GM21825 (cell line): ENCODE measurements at regions not wholly inside any gene's neighbourhood (a gene's known extent, or its start where the extent isn't known, plus 50 kb on each side); places are given as distances from the start of the nearest gene placed in this dataset.

ENCODE experiments used
- ATAC-seq: cut with Tn5 transposase; IDR thresholded peaks from one replicate; pipeline ENCODE4 v1.9.1; 2021; ENCODE audit warnings: mild to moderate bottlenecking, moderate library complexity; ENCODE audit not compliant: unreplicated experiment

DNA sequence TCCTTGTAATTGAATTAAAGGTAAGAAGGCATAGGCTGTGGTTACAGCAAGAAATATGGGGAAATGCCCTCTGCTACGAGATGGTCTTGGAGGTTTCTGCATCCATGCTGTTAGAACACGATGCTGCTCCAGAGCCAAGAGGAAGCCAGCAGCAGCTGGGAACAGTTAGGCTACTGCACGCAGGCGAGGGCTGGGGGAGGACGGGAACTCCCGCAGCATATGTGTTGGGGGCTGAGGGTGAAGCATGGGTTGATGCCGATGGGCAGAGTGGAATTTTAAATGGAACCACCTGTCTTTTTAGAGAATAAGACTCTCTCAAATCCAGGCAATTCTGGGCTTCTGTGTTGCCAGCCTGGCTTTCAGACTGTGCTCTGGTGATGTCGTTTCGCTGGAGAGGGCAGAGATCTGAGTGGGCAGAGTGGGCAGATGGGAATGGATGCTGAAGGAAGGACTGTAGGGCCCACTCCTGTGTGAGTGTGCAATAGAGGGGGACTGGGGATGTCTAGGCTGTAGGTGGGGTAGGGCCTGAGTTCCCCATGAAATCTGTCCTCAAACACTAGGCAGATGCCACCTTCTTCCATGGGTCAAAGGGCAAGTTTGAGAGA lies 417.0 kb upstream of the TPM1 start:
- no peak for ATAC-seq

DNA sequence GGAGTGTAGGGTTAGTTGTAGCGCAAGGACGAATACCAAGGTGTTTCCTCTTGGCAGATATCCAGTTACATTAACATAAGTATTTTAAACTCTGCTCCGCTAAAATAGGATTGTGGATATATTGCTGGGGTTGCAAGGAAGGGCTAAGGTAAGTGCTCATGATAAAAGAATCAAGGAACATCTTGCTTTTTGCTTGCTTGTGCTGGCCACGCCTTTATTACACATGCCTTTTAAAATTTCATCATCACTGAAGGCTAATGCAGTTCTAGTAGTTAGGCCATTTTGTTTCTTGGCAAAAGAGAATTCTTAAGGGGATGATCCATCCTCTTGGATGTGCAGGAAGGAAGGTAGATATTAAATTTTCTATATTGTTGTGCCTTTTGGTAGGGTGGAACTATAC lies 415.6 kb upstream of the TPM1 start:
- no peak for ATAC-seq

- ATAC-seq, result no peak
These were observed 411.3 kb upstream of the TPM1 start for GRCh38 chr15:62631076-62631724.

- ATAC-seq, result no peak
These were observed 405.5 kb upstream of the TPM1 start for GRCh38 chr15:62636823-62637573.

DNA sequence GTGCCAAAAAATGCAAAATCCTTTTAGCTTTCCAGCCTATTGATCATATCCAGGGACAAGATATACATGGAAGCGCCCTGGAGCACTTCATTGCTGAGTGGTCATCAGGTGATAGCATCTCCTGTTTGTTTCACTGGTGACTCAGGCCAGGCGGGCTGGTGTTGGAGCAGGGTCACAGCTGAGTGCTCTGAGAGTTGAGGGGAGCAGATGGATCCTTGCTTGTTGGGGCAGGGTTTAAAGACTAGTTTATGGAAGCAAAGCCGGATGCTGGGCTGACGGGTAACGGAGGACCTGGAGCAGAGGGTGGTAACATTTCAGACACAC lies 405.0 kb upstream of the TPM1 start:
- no peak for ATAC-seq

DNA sequence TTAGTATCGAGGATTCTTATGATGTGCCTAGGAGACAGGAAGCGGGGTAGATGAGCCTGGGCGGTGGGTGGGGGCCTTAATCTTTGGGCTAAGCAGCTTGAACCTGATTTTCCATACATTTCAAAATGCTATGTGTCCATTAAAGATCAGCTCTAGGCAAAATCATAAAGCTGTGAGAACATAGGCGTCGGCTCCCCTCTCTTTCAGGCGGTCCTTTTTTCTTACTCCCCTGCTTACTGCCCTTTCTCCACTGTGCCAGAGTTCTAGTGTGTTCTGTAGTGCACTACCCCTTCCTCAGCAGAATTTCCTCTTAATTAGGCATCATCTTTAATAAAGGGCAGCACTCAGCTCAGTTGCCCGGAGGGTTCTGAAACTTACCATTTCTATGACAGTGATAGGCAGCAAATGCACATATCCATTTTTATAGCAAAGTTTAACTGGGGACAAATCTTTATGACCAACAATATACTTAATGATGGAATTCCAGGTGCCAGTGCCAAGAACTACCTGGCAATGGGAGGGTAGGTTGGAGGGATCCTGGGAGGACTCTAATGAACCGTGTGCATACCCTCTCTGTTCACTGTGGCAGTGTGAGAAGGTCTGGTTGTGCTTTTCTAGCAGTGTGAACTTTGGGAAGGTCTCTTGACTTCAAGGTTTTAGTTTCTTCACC lies 404.5 kb upstream of the TPM1 start:
- ATAC-seq, result no peak

DNA sequence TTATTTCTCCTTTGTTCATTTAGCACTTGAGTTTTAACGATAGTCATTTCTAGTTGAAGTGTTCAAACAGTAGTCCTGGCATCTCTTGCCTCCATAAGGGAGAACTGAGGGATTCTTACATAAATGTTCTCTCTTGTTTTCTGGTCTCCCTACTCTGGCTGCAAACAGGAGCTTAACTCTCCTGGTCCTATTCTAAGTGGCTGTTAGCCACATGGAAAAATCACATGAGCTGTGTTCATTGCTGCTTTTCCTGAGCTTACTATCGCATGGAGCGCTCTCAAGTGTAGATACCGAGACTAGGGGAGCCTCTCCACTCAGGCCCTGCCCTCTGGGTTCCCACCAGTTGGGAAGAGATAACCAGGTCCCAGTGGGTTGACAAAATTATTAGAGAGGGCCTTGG lies 403.1 kb upstream of the TPM1 start:
- ATAC-seq, result no peak

DNA sequence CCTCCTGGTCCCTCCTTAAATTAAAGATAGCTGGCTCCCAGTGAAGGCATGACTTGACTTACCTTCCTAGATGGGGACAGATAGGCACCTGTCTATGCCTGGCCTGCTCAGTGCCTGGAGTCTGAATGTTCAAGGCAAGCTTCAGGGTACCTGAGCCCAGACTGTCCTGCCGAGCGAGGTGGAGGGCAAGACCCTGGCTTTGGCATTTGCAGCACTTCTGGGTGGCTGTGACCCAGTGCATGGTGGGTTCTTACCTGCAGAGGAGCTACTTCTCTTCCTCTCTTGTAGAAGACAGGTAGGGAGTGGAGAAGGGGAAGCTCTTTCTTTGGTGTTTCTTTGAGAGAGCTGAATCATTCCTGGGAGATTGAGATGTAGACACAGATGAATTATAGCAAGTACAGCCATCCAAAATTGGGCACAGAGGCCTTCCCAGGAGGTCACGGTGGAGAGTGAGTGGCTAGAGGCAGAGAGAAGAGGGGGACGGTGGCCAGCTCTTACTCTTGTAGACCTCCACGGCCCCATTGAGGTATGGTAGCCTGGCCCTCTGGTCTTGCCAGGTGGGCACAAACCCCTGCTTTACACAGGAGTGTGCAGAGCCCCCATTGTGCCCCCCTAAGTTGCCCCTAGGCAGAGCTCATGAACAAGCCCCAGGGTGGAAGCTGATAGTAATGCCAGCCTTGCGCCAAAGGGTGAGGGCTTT lies 402.5 kb upstream of the TPM1 start:
- no peak for ATAC-seq

DNA sequence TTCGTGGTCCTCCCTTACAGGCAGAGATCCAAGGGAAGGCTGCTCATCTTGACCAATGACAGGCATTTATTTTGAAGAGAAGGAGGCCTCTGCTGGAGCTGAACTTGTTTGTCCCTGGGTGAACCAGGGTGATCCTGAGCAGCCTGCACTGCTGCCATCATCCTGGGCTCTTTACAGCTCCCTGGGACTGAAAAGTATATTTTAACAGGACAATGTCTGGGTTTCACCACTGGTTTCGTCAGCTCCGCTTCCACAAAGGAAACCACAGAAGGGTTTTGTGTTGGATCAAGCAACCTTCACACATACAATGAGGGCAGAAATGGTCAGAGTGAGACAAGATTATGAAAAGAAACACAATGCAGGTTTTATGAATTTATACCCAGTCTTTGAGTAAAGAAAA lies 400.7 kb upstream of the TPM1 start:
- no peak for ATAC-seq

DNA sequence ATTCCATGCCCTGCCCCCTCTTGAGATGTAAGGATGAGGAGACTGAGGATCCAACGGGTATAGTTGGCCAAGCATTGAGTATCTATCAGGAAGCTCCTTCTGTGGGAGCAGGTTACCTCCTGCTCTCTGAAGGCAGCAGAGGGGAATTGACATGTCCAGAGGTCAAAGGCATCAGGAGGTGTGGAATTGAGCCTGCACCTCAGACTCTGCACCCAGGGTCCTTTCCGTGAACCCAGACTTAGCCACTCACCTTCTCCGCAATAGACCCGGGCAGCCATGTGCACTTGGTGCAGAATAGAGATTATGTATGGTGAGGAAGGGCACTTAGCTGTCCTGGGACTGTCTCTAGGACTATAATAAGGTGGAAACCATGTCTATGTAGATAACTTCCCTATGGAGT lies 399.0 kb upstream of the TPM1 start:
- no peak for ATAC-seq

DNA sequence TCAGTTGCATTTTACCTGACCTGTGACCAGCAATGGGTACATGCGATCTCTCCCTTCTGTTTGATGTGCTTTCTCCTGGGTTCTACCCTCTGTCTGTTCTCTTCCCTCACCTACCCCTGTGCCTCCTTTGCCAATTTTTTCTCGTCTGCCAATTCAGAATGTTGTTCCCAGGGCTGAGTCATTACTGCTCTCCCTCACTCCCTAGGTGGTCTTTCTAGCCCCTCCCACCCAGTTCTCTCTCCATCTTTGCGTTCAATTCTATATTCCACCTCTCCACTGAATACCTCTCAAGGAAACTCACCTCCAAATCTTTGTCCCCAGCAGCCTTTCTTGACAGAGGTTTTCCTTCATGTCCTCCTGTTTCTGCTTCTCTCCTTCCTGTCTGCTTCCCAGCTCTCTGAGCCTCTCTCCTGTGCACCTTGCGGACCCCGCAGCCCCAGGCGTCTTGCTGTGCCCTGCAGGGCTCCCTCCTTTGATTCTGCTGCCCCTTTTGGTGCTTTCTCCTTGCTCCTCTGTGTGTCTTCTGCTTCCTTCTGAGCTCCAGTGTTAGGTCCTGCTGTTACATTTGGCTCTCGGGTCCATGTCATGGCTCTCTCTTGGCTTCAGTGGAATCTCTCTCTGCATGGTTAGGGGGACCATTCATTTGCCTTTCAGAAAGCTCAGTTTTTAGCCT lies 398.2 kb upstream of the TPM1 start:
- ATAC-seq, result no peak

DNA sequence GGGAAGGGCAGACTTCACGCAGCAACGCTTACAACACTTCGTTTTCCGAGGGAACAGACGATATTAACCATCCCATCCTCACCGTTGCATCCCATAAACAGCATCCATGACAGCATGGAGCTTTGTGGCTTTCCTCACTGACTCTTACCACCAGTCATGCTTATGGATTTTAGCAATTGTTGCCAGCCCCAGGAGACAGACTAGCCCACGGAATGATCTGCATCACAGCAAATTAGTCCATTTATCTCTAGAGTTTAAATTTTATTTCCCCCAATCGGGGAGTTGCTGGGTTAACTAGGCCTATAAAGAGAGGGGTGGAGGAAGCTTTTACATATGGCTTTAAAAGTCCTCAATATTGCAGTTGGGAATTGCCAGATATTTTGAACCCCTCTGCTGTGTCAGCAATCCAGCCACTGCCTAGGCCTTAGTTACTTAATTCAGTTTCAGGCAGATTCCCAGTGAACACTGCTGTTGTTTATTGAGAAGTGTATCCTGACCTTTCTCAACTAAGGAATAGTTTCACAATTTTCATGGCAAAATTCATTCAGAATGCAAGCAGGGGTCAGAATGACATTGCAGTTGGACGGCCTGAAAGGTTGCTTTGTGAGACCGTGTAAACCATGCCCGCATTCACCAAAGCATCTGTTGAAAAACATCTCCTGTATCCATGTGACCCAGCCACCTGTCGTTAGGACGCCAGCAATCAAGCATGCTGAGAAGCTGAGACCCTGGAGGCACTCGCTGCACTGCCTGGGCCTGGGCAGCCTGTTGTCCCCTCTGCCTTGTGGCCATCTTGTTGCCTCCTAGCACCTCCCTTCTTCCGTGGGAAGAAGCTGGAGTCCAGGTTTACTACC lies 397.4 kb upstream of the TPM1 start:
- no peak for ATAC-seq

- no peak for ATAC-seq
These were observed 395.2 kb upstream of the TPM1 start for GRCh38 chr15:62647202-62647842.

GRCh38 chr15:62647843-62648505 lies 394.6 kb upstream of the TPM1 start:
- ATAC-seq, result no peak

DNA sequence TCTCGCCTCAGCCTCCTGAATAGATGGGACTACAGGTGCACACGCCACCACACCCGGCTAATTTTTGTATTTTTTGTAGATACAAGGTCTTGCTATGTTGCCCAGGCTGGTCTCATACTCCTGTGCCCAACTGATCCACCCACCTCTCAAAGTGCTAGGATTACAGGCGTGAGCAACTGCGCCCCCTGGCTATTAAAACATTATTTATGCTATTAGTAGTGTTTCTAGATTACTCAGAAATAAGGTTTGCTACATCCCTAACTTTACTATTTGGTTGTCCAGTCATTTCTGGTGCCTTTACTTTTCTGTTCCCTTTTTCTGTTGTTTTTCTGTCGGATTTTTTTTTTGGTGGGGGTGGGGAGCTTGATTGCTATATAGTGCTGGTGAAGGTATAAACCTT lies 393.6 kb upstream of the TPM1 start:
- no peak for ATAC-seq

- peak; percentile 89 for ATAC-seq
These were observed 392.6 kb upstream of the TPM1 start for GRCh38 chr15:62649793-62650420.

GRCh38 chr15:62653122-62653521 lies 389.4 kb upstream of the TPM1 start:
- no peak for ATAC-seq

GRCh38 chr15:62656071-62656470 lies 386.5 kb upstream of the TPM1 start:
- no peak for ATAC-seq
